ENCODE measurements at regions not wholly inside any gene's neighbourhood (a gene's known extent, or its start where the extent isn't known, plus 50 kb on each side); places are given as distances from the start of the nearest gene placed in this dataset.

DNA sequence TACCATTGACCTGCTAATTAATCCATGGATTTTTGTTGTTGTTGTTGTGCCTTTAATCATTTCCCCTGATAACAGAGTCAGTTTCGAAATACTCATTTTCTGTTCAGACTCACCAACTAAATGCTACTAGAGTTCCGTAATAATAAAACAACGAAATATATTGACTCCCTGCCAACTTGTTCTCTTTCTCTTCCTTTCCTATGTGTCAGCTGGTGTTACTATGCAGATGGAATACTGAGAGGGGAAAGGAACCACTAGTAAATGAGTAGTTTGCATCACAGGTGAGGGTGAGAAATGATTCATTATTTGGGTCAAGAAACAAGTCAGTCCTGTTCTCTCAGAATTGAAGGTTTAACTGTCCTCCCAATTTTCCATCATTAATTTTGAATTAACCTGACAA is 1027.3 kb downstream of the TUSC7 start:
- POLR2A ChIA-PET: no interaction called here
- DNase-seq: no peak

DNA sequence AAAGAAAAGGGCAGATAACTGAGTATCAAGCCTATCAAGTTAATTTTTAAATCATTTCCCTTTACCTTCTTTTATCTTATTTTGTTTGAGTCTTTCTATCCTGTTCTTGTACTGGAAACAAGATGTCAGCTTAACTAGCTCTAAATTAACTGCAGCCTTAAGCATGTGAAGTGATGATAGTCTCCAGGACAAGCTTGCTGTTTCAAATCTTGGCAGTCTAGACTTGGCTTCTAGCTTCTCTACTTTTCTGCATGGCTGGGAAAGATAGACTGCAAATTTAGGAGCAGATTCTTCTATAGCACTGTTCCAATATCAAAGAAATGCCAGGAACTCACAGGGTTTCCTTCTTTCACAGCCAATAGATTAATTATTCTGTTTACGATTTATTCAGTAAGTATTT is 1034.4 kb downstream of the TUSC7 start:
- no peak overlapping the region for H3K27ac ChIP-seq (ENCODE audit: low read depth in 2 of 2, low read length in 1 of 2)
- no peaks in the 10 kb centered on the region for H3K27me3 ChIP-seq (ENCODE audit: insufficient read depth)
- TF ChIP-seq POLR2AphosphoS5 (IDR thresholded peaks at IDR 0.05; ENCODE audit: low read depth, low read length) (no peak), NFIC (IDR thresholded peaks at IDR 0.05; ENCODE audit: borderline replicate concordance) (no peak), ELF1 (IDR thresholded peaks at IDR 0.05) (no peak), RCOR1 (IDR thresholded peaks at IDR 0.05; ENCODE audit: low read length) (no peak), GABPA (IDR thresholded peaks at IDR 0.05; ENCODE audit: low read depth) (no peak), CHD2 (IDR thresholded peaks at IDR 0.05; ENCODE audit: low read length, partially characterized antibody) (no peak)
- TF ChIP-seq, protein P1, sequence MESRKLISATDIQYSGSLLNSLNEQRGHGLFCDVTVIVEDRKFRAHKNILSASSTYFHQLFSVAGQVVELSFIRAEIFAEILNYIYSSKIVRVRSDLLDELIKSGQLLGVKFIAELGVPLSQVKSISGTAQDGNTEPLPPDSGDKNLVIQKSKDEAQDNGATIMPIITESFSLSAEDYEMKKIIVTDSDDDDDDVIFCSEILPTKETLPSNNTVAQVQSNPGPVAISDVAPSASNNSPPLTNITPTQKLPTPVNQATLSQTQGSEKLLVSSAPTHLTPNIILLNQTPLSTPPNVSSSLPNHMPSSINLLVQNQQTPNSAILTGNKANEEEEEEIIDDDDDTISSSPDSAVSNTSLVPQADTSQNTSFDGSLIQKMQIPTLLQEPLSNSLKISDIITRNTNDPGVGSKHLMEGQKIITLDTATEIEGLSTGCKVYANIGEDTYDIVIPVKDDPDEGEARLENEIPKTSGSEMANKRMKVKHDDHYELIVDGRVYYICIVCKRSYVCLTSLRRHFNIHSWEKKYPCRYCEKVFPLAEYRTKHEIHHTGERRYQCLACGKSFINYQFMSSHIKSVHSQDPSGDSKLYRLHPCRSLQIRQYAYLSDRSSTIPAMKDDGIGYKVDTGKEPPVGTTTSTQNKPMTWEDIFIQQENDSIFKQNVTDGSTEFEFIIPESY (IDR thresholded peaks at IDR 0.05; ENCODE audit: borderline replicate concordance, low read depth): no peak
- TF ChIP-seq, protein P2, sequence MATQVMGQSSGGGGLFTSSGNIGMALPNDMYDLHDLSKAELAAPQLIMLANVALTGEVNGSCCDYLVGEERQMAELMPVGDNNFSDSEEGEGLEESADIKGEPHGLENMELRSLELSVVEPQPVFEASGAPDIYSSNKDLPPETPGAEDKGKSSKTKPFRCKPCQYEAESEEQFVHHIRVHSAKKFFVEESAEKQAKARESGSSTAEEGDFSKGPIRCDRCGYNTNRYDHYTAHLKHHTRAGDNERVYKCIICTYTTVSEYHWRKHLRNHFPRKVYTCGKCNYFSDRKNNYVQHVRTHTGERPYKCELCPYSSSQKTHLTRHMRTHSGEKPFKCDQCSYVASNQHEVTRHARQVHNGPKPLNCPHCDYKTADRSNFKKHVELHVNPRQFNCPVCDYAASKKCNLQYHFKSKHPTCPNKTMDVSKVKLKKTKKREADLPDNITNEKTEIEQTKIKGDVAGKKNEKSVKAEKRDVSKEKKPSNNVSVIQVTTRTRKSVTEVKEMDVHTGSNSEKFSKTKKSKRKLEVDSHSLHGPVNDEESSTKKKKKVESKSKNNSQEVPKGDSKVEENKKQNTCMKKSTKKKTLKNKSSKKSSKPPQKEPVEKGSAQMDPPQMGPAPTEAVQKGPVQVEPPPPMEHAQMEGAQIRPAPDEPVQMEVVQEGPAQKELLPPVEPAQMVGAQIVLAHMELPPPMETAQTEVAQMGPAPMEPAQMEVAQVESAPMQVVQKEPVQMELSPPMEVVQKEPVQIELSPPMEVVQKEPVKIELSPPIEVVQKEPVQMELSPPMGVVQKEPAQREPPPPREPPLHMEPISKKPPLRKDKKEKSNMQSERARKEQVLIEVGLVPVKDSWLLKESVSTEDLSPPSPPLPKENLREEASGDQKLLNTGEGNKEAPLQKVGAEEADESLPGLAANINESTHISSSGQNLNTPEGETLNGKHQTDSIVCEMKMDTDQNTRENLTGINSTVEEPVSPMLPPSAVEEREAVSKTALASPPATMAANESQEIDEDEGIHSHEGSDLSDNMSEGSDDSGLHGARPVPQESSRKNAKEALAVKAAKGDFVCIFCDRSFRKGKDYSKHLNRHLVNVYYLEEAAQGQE (IDR thresholded peaks at IDR 0.05; ENCODE audit: low read depth, low read length): no peak
- H3K4me3 ChIP-seq (ENCODE audit: low read depth in 2 of 2, low read length in 1 of 2): no peak overlapping the region
- DNase-seq: no peak
- H4K20me1 ChIP-seq (ENCODE audit: insufficient read depth): no peaks in the 10 kb centered on the region
- H2AFZ ChIP-seq (ENCODE audit: low read depth): no peak overlapping the region
- no peaks in the 10 kb centered on the region for H3K36me3 ChIP-seq (replicated peaks in 1 of 2; ENCODE audit: control insufficient read depth in 1 of 2, insufficient read depth in 2 of 2, low read length in 1 of 2)
- no peak overlapping the region for H3K9ac ChIP-seq
- no peaks in the 10 kb centered on the region for H3K9me2 ChIP-seq
- no peaks in the 10 kb centered on the region for H3K79me2 ChIP-seq (ENCODE audit: insufficient read depth)
- CTCF ChIA-PET: no interaction called here
- 72% methylated on average over 1 of the region's 1 CpG for WGBS (ENCODE audit: low lambda C conversion rate)
- POLR2A ChIA-PET: no interaction called here
- no peaks in the 10 kb centered on the region for H3K9me3 ChIP-seq
- no peaks in the 10 kb centered on the region for H3F3A ChIP-seq (replicated peaks; ENCODE audit: insufficient read depth)
- no peak overlapping the region for H3K4me2 ChIP-seq
- no peaks in the 10 kb centered on the region for H3K4me1 ChIP-seq (ENCODE audit: control insufficient read depth in 1 of 2, insufficient read depth in 2 of 2, low read depth in 1 of 2, low read length in 1 of 2)

More for the DNA sequence above, 1027.3 kb downstream of the TUSC7 start:
- Histone ChIP-seq H3K9ac (no peak overlapping the region), H4K20me1 (ENCODE audit: insufficient read depth) (no peaks in the 10 kb centered on the region), H3K36me3 (replicated peaks in 1 of 2; ENCODE audit: control insufficient read depth in 1 of 2, insufficient read depth in 2 of 2, low read length in 1 of 2) (no peaks in the 10 kb centered on the region), H3K27ac (ENCODE audit: low read depth in 2 of 2, low read length in 1 of 2) (no peak overlapping the region), H3K4me3 (ENCODE audit: low read depth in 2 of 2, low read length in 1 of 2) (no peak overlapping the region), H3K4me2 (no peak overlapping the region), H3K27me3 (ENCODE audit: insufficient read depth) (no peaks in the 10 kb centered on the region), H3K9me2 (no peaks in the 10 kb centered on the region), H3K4me1 (ENCODE audit: control insufficient read depth in 1 of 2, insufficient read depth in 2 of 2, low read depth in 1 of 2, low read length in 1 of 2) (peaks cover 0 to 4% of the 10 kb centered on the region in 2 experiments; a peak in 3 of 4 replicates), H3K9me3 (no peaks in the 10 kb centered on the region), H2AFZ (ENCODE audit: low read depth) (no peak overlapping the region), H3K79me2 (ENCODE audit: insufficient read depth) (no peaks in the 10 kb centered on the region), H3F3A (replicated peaks; ENCODE audit: insufficient read depth) (peaks cover 20% of the 10 kb centered on the region)
- TF ChIP-seq RCOR1 (IDR thresholded peaks at IDR 0.05; ENCODE audit: low read length): no peak
- TF ChIP-seq, protein P2 (IDR thresholded peaks at IDR 0.05; ENCODE audit: low read depth, low read length): no peak
- TF ChIP-seq EP300 (IDR thresholded peaks at IDR 0.05; ENCODE audit: borderline replicate concordance in 1 of 2, low read depth in 1 of 2, low read length in 1 of 2): no peak
- TF ChIP-seq GATA2 (CRISPR knock-in tag; IDR thresholded peaks at IDR 0.05): no peak
- no peak for TF ChIP-seq MXI1 (IDR thresholded peaks at IDR 0.05; ENCODE audit: low read depth, low read length)
- no peak for TF ChIP-seq ELF1 (IDR thresholded peaks at IDR 0.05)
- TF ChIP-seq, protein P3, sequence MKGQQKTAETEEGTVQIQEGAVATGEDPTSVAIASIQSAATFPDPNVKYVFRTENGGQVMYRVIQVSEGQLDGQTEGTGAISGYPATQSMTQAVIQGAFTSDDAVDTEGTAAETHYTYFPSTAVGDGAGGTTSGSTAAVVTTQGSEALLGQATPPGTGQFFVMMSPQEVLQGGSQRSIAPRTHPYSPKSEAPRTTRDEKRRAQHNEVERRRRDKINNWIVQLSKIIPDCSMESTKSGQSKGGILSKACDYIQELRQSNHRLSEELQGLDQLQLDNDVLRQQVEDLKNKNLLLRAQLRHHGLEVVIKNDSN (IDR thresholded peaks at IDR 0.05; ENCODE audit: borderline replicate concordance, low read depth): no peak
- no peak for TF ChIP-seq CHD2 (IDR thresholded peaks at IDR 0.05; ENCODE audit: low read length, partially characterized antibody)
- TF ChIP-seq YY1 (IDR thresholded peaks at IDR 0.05; ENCODE audit: low read depth): no peak
- CTCF ChIA-PET: no interaction called here
- 92% methylated on average over 3 of the region's 3 CpGs for WGBS (ENCODE audit: low lambda C conversion rate)
